Loucy (cell line): ENCODE measurements at regions not wholly inside any gene's neighbourhood (a gene's known extent, or its start where the extent isn't known, plus 50 kb on each side); places are given as distances from the start of the nearest gene placed in this dataset.
A peak's percentile ranks its signal among the peaks of the same experiment; 100 is the strongest.

ENCODE experiments used
- H2AFZ ChIP-seq: fragments of 200-600 bp; sonication (generic); 2 replicates; pipeline ENCODE4 v1.6.0; 2016; ENCODE audit warnings: antibody characterized with exemption, mild to moderate bottlenecking, low read length, moderate library complexity
- H3F3A ChIP-seq: fragments of 200-600 bp; 2 replicates; pipeline ENCODE4 v1.6.0; 2016; ENCODE audit warnings: antibody characterized with exemption, low read depth, mild to moderate bottlenecking
- H3K27me3 ChIP-seq: fragments of 200-600 bp; sonication (generic); 2 replicates; pipeline ENCODE4 v1.6.1; 2014; ENCODE audit warnings: low read length, mild to moderate bottlenecking; ENCODE audit not compliant: insufficient read depth, poor library complexity, severe bottlenecking
- H3K36me3 ChIP-seq: fragments of 200-600 bp; sonication (generic); 2 replicates; pipeline ENCODE4 v1.6.1; 2016; ENCODE audit warnings: low read length; ENCODE audit not compliant: insufficient read depth
- H3K4me1 ChIP-seq: fragments of 200-600 bp; sonication (generic); 2 replicates; pipeline ENCODE4 v1.5.1; 2014; ENCODE audit warnings: low read length, mild to moderate bottlenecking; ENCODE audit not compliant: insufficient read depth, poor library complexity, severe bottlenecking
- H3K4me2 ChIP-seq: fragments of 200-600 bp; sonication (generic); 2 replicates; pipeline ENCODE4 v1.6.0; 2014; ENCODE audit warnings: antibody characterized with exemption, low read length, low read depth, mild to moderate bottlenecking; ENCODE audit not compliant: poor library complexity, severe bottlenecking
- H3K4me3 ChIP-seq: fragments of 200-600 bp; sonication (generic); 2 replicates; pipeline ENCODE4 v1.5.1; 2014; ENCODE audit warnings: low read length, mild to moderate bottlenecking, mixed read lengths; ENCODE audit not compliant: poor library complexity, severe bottlenecking
- H3K79me2 ChIP-seq: fragments of 200-600 bp; sonication (generic); 2 replicates; pipeline ENCODE4 v1.6.1; 2014; ENCODE audit warnings: low read length; ENCODE audit not compliant: insufficient read depth
- H3K9ac ChIP-seq: fragments of 200-600 bp; sonication (generic); 2 replicates; pipeline ENCODE4 v1.6.0; 2014; ENCODE audit warnings: mild to moderate bottlenecking, low read depth, low read length, moderate library complexity; ENCODE audit not compliant: poor library complexity, severe bottlenecking
- H3K9me2 ChIP-seq: fragments of 200-600 bp; sonication (generic); replicated peaks from 2 replicates; pipeline ENCODE4 v1.6.1; 2016; ENCODE audit warnings: low read depth, low read length, mixed read lengths
- H3K9me3 ChIP-seq: fragments of 200-600 bp; sonication (generic); 2 replicates; pipeline ENCODE4 v1.6.1; 2014; ENCODE audit warnings: mild to moderate bottlenecking, antibody characterized with exemption, low read length, low read depth; ENCODE audit not compliant: insufficient read depth
- H4K20me1 ChIP-seq: fragments of 200-600 bp; sonication (generic); 2 replicates; pipeline ENCODE4 v1.6.0; 2014; ENCODE audit warnings: antibody characterized with exemption, low read length, mild to moderate bottlenecking; ENCODE audit not compliant: insufficient read depth, poor library complexity, severe bottlenecking
- CTCF ChIP-seq: fragments of 200-600 bp; sonication (generic); conservative IDR thresholded peaks from 2 replicates; pipeline ENCODE4 v1.5.1; 2014; ENCODE audit warnings: mild to moderate bottlenecking, antibody characterized with exemption, low read length
- EZH2phosphoT487 ChIP-seq: fragments of 200-600 bp; IDR thresholded peaks from 2 replicates; pipeline ENCODE4 v1.6.1; 2018; ENCODE audit warnings: antibody characterized with exemption, mild to moderate bottlenecking, moderate library complexity, borderline replicate concordance

- no peaks in the 10 kb centered on the region for H3K36me3 ChIP-seq
- no peak for TF ChIP-seq EZH2phosphoT487
- no peak for TF ChIP-seq CTCF
- H3K9me3 ChIP-seq = no peaks in the 10 kb centered on the region
- H3F3A ChIP-seq = no peaks in the 10 kb centered on the region
- no peak overlapping the region for H3K9ac ChIP-seq
- H4K20me1 ChIP-seq = no peaks in the 10 kb centered on the region
- H3K9me2 ChIP-seq = no peaks in the 10 kb centered on the region
- no peak overlapping the region for H2AFZ ChIP-seq
- no peaks in the 10 kb centered on the region for H3K4me1 ChIP-seq
- H3K4me3 ChIP-seq = no peak overlapping the region
- H3K79me2 ChIP-seq = no peaks in the 10 kb centered on the region
- no peaks in the 10 kb centered on the region for H3K27me3 ChIP-seq
- H3K4me2 ChIP-seq = no peak overlapping the region
These were observed 262.7 kb upstream of the KCNN2 start for GRCh38 chr5:114099161-114099560.

- no peaks in the 10 kb centered on the region for H3K79me2 ChIP-seq
These were observed 260.7 kb upstream of the KCNN2 start for GRCh38 chr5:114101153-114101552.

DNA sequence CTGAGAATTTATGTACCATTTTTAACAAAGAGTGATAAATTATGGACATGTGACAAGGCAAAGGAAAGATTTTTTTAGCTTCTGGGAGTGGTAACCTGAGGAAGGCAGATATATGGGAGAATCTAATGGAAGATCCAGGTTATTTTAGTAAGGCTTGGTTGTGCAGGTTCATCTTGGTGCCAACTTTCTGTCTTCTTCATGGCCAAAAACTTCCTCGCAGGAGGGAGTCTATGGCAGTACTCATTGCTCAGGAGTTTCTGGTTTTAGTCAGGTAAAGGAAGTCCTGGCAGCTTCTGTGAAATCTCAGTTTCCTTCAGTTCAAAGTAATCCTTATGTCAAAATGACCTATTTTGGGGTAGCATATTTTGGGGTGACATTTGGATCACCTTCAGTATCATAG, 248.3 kb upstream of the KCNN2 start:
- H3F3A ChIP-seq = no peaks in the 10 kb centered on the region
- no peaks in the 10 kb centered on the region for H3K36me3 ChIP-seq
- H3K79me2 ChIP-seq = no peaks in the 10 kb centered on the region
- H3K9me2 ChIP-seq = no peaks in the 10 kb centered on the region
- no peaks in the 10 kb centered on the region for H3K9me3 ChIP-seq
- TF ChIP-seq CTCF = no peak
- TF ChIP-seq EZH2phosphoT487 = no peak
- no peaks in the 10 kb centered on the region for H3K4me1 ChIP-seq
- no peaks in the 10 kb centered on the region for H3K27me3 ChIP-seq
- H3K4me2 ChIP-seq = no peak overlapping the region
- H3K9ac ChIP-seq = no peak overlapping the region
- H4K20me1 ChIP-seq = no peaks in the 10 kb centered on the region
- H3K4me3 ChIP-seq = no peak overlapping the region
- no peak overlapping the region for H2AFZ ChIP-seq

More at GRCh38 chr5:114101153-114101552, 260.7 kb upstream of the KCNN2 start:
- Histone ChIP-seq H3K9me3 (no peaks in the 10 kb centered on the region), H4K20me1 (no peaks in the 10 kb centered on the region), H3K36me3 (no peaks in the 10 kb centered on the region), H3K9ac (no peak overlapping the region), H3F3A (no peaks in the 10 kb centered on the region), H3K4me1 (no peaks in the 10 kb centered on the region), H2AFZ (no peak overlapping the region), H3K9me2 (no peaks in the 10 kb centered on the region), H3K27me3 (no peaks in the 10 kb centered on the region), H3K4me2 (no peak overlapping the region), H3K4me3 (no peak overlapping the region)
- TF ChIP-seq EZH2phosphoT487 (no peak), CTCF (peak; percentile 46)
